ENCODE measurements at regions not wholly inside any gene's neighbourhood (a gene's known extent, or its start where the extent isn't known, plus 50 kb on each side); places are given as distances from the start of the nearest gene placed in this dataset.

GRCh38 chrX:64853424-64853823, 122.8 kb downstream of the ZC4H2 start:
- TF ChIP-seq ZFX (IDR thresholded peaks at IDR 0.05) (no peak), CTCF (conservative IDR thresholded peaks at IDR 0.05) (no peak)
- no peak overlapping the region for H3K27ac ChIP-seq

GRCh38 chrX:64850371-64851082, 125.7 kb downstream of the ZC4H2 start:
- no peak overlapping the region for H3K27ac ChIP-seq
- TF ChIP-seq CTCF (conservative IDR thresholded peaks at IDR 0.05) = no peak
- no peak for TF ChIP-seq ZFX (IDR thresholded peaks at IDR 0.05)

- TF ChIP-seq ZFX (IDR thresholded peaks at IDR 0.05) (no peak), CTCF (conservative IDR thresholded peaks at IDR 0.05) (no peak)
- H3K27ac ChIP-seq = no peak overlapping the region
These were observed 133.0 kb downstream of the ZC4H2 start for GRCh38 chrX:64843224-64843623.

DNA sequence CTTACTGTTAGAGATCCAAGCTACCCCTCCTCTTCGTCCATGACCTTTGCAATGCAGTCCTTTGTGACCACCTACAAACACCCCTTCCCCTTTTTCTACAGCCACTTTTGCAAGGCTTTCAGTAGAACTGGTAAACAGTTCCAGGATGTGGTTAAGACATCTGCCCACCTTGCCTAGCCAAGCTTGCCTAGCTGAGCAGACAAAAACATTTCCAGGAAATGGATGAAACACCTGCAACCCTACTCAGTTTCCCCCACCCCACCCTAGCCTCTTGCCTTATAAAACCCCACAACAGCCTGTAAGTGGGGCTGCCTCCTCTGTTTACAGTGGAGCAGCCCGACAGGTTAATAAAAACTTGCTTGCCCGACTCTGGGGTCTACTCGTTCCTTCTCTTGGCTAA, 133.8 kb downstream of the ZC4H2 start:
- TF ChIP-seq CTCF (conservative IDR thresholded peaks at IDR 0.05) (no peak), ZFX (IDR thresholded peaks at IDR 0.05) (no peak)
- no peak overlapping the region for H3K27ac ChIP-seq

- TF ChIP-seq ZFX (IDR thresholded peaks at IDR 0.05) (no peak), CTCF (conservative IDR thresholded peaks at IDR 0.05) (no peak)
These were observed 170.6 kb downstream of the ZC4H2 start for GRCh38 chrX:64805683-64806082.

DNA sequence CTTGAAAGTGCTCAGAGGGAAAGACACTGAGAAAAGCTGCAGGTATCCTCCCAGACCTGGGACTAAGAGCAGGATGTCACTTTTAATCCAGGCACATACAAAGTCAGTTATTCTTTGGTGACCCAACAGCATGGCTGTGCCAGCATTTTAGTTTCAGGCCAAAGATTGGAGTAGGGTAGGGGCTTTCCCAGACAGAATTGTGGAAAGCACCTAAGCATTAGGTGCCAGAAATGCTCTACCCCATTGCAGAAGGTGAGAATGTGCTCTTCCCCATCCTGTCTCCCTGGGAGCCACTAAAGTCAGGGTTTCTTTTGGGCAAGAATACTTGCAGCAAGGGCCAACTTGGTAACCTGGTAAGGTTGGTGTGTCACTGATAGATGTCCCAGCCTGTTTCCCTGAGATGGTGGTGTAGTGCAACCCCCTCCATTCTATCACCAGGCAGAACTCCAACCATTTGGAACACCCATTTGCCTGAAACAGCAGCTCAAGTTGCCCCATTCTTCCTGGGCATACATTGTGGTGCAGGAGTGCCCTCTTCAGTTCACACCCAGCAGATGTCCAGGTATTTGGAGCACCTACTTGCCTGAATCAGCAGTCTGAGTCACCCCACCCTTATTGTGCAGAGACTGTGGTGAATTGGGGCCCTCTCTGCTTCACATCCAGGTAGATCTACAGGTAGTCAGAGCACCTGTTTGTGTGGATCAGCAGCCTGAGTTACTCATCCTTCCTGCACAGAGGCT, 183.5 kb downstream of the ZC4H2 start:
- H3K27ac ChIP-seq = no peak overlapping the region
- TF ChIP-seq CTCF (conservative IDR thresholded peaks at IDR 0.05) (no peak), ZFX (IDR thresholded peaks at IDR 0.05) (no peak)

More at GRCh38 chrX:64805683-64806082, 170.6 kb downstream of the ZC4H2 start:
- H3K27ac ChIP-seq = no peak overlapping the region

- no peak for TF ChIP-seq CTCF (conservative IDR thresholded peaks at IDR 0.05)
- no peak for TF ChIP-seq ZFX (IDR thresholded peaks at IDR 0.05)
- H3K27ac ChIP-seq = no peak overlapping the region
These were observed 193.3 kb downstream of the ZC4H2 start for GRCh38 chrX:64782923-64783322.

Data from C4-2B (cell line).